ENCODE measurements at regions not wholly inside any gene's neighbourhood (a gene's known extent, or its start where the extent isn't known, plus 50 kb on each side); places are given as distances from the start of the nearest gene placed in this dataset.

DNA sequence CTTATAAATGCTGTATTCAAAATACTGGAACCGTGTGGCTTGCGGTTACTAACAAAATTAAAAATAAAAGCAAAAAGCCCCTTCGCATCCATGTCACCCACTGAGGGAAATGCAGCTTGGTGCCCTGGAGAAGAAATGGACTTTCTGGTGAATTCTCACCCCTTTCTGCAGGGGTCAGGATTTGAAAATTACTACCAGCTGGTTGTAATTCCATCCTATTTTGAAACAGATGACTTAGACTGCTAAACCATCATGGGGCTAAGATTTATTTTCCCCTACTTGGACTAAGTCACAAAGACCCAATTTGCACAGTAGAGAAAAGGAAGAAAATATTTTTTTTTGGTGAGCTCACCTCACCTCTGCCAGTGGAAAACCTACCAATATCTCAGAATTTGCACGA, 111.4 kb upstream of the MYOCD start:
- H3K4ac ChIP-seq (ENCODE audit: low read length), result no peak overlapping the region
- H3K14ac ChIP-seq (ENCODE audit: low read length), result no peak overlapping the region
- H3K9me3 ChIP-seq (replicated peaks in 1 of 2; ENCODE audit: control insufficient read depth in 2 of 2, insufficient read depth in 1 of 2, low read depth in 1 of 2, low read length in 2 of 2), result no peaks in the 10 kb centered on the region
- H2AFZ ChIP-seq (ENCODE audit: low read length), result no peak overlapping the region
- H2BK12ac ChIP-seq (ENCODE audit: low read length), result no peak overlapping the region
- no peak overlapping the region for H3K18ac ChIP-seq (ENCODE audit: low read length)
- no peak overlapping the region for H3K4me3 ChIP-seq (ENCODE audit: low read length in 2 of 2)
- no peak overlapping the region for H2AK5ac ChIP-seq (ENCODE audit: low read depth, low read length)
- H2BK5ac ChIP-seq (ENCODE audit: low read length), result no peak overlapping the region
- H3K4me2 ChIP-seq (ENCODE audit: insufficient read depth, low read length, poor library complexity, severe bottlenecking), result no peak overlapping the region
- no peak overlapping the region for H4K8ac ChIP-seq (ENCODE audit: low read depth, low read length)
- H3K27ac ChIP-seq (replicated peaks; ENCODE audit: low read length), result no peak overlapping the region
- H3K23ac ChIP-seq (ENCODE audit: low read depth, low read length, poor library complexity), result no peak overlapping the region
- no CpG with 5 or more reads among the region's 4 CpGs for WGBS, 2 donors (ENCODE audit: extremely low coverage in 2 of 2, insufficient read length in 2 of 2, insufficient replicate concordance in 1 of 2)
- no peak for DNase-seq (ENCODE audit: low spot score)
- H3K4me1 ChIP-seq (ENCODE audit: control insufficient read depth in 2 of 2, insufficient read depth in 1 of 2, low read depth in 1 of 2, low read length in 2 of 2), result no peaks in the 10 kb centered on the region
- H3K36me3 ChIP-seq (replicated peaks in 1 of 2; ENCODE audit: control insufficient read depth in 2 of 2, insufficient read depth in 2 of 2, low read length in 2 of 2), result no peaks in the 10 kb centered on the region
- peaks cover 0 to 2% (median 0%) of the 10 kb centered on the region in 3 experiments for H3K27me3 ChIP-seq (ENCODE audit: control insufficient read depth in 3 of 3, insufficient read depth in 3 of 3, low read depth in 1 of 3, low read length in 3 of 3)
- no peak overlapping the region for H2BK120ac ChIP-seq (ENCODE audit: low read depth, low read length)
- H3K79me1 ChIP-seq (ENCODE audit: low read depth, low read length), result no peaks in the 10 kb centered on the region
- H4K91ac ChIP-seq (ENCODE audit: low read depth, low read length, poor library complexity), result no peak overlapping the region
- no peak overlapping the region for H3K9ac ChIP-seq (ENCODE audit: low read depth, low read length, poor library complexity)
- H2BK15ac ChIP-seq (ENCODE audit: low read length), result no peak overlapping the region

DNA sequence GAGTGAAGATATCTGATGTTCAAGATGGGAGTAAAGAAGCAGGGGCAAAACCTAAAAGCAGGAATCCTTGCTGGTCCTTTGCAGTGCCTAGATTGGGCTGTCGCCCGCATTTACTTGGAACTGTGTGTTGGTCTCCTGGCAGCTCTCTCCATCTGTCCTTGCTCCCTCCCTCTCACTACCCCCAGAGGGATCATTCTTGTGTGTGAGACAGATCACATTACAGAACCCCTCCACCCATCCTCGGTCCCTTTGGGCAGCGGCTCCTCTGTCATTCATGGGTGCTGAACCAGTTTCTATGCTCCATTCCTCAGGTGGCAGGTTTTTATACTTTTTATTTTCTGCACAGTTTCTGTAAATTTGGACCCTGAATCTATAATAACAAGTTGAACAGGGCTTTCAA, 99.4 kb upstream of the MYOCD start:
- no peaks in the 10 kb centered on the region for H3K79me1 ChIP-seq (ENCODE audit: low read depth, low read length)
- no peak overlapping the region for H2AFZ ChIP-seq (ENCODE audit: low read length)
- no peak overlapping the region for H3K4me2 ChIP-seq (ENCODE audit: insufficient read depth, low read length, poor library complexity, severe bottlenecking)
- H4K8ac ChIP-seq (ENCODE audit: low read depth, low read length), result no peak overlapping the region
- no CpG with 5 or more reads among the region's 4 CpGs for WGBS, 2 donors (ENCODE audit: extremely low coverage in 2 of 2, insufficient read length in 2 of 2, insufficient replicate concordance in 1 of 2)
- H3K18ac ChIP-seq (ENCODE audit: low read length), result no peak overlapping the region
- no peak overlapping the region for H3K14ac ChIP-seq (ENCODE audit: low read length)
- no peak overlapping the region for H4K91ac ChIP-seq (ENCODE audit: low read depth, low read length, poor library complexity)
- H2BK15ac ChIP-seq (ENCODE audit: low read length), result no peak overlapping the region
- H3K27me3 ChIP-seq (ENCODE audit: control insufficient read depth in 3 of 3, insufficient read depth in 3 of 3, low read depth in 1 of 3, low read length in 3 of 3), result no peaks in the 10 kb centered on the region
- no peaks in the 10 kb centered on the region for H3K36me3 ChIP-seq (replicated peaks in 1 of 2; ENCODE audit: control insufficient read depth in 2 of 2, insufficient read depth in 2 of 2, low read length in 2 of 2)
- no peak overlapping the region for H3K4me3 ChIP-seq (ENCODE audit: low read length in 2 of 2)
- no peak overlapping the region for H3K4ac ChIP-seq (ENCODE audit: low read length)
- peaks cover 0 to 4% of the 10 kb centered on the region in 2 donors for H3K4me1 ChIP-seq (ENCODE audit: control insufficient read depth in 2 of 2, insufficient read depth in 1 of 2, low read depth in 1 of 2, low read length in 2 of 2)
- H3K9ac ChIP-seq (ENCODE audit: low read depth, low read length, poor library complexity), result no peak overlapping the region
- no peak overlapping the region for H2BK12ac ChIP-seq (ENCODE audit: low read length)
- H3K27ac ChIP-seq (replicated peaks; ENCODE audit: low read length), result no peak overlapping the region
- DNase-seq (ENCODE audit: low spot score), result no peak
- no peaks in the 10 kb centered on the region for H3K9me3 ChIP-seq (replicated peaks in 1 of 2; ENCODE audit: control insufficient read depth in 2 of 2, insufficient read depth in 1 of 2, low read depth in 1 of 2, low read length in 2 of 2)
- H2AK5ac ChIP-seq (ENCODE audit: low read depth, low read length), result peak overlapping the region; percentile 6
- no peak overlapping the region for H3K23ac ChIP-seq (ENCODE audit: low read depth, low read length, poor library complexity)
- H2BK120ac ChIP-seq (ENCODE audit: low read depth, low read length), result no peak overlapping the region
- H2BK5ac ChIP-seq (ENCODE audit: low read length), result no peak overlapping the region

DNA sequence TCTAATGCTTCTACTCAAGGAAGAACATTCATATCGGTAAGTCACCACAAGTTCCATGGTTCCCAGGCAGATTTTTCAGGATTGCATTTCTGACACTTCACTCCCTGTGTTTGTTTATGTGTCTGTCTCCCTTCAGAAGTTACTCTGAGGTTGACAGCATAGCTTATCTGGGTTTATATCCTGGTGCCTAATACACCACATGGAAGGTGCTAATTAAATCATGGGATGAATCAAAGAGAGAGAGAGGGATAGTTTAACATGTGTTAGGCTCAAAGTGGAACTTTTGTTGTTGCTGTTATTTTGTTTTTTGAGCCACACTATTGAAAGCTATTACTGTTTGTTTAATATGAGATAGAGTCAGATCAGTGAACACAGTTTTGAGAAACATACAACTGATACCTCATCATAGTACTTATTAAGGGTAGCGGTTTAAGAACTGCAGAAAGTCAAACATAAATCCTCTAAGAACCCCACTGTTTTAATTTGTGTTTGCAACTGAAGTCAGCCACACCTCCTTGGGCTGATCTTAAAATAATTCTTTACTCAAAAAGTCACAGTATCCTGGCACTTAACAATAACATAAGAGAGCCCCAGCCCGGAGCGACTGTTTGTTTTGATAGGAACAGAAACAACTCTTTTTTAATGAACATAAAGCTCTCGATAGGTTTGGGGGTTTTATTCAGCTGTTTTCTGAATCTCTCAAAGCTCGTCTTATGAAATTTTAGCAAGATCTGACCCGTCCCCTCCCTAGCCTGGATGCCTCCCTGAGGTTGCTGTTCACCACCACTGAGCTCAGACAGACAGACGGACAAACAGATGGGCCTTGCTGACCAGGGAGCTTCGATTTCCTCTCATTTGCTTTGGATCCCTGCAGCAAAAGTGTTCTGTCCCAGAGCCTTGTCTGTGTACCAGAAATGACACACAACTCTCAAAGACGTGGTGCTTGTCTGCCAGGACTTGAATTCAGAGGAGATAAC, 98.3 kb upstream of the MYOCD start:
- Histone ChIP-seq H4K8ac (ENCODE audit: low read depth, low read length) (no peak overlapping the region), H4K91ac (ENCODE audit: low read depth, low read length, poor library complexity) (no peak overlapping the region)
- no CpG with 5 or more reads among the region's 10 CpGs for WGBS, 2 donors (ENCODE audit: extremely low coverage in 2 of 2, insufficient read length in 2 of 2, insufficient replicate concordance in 1 of 2)

DNA sequence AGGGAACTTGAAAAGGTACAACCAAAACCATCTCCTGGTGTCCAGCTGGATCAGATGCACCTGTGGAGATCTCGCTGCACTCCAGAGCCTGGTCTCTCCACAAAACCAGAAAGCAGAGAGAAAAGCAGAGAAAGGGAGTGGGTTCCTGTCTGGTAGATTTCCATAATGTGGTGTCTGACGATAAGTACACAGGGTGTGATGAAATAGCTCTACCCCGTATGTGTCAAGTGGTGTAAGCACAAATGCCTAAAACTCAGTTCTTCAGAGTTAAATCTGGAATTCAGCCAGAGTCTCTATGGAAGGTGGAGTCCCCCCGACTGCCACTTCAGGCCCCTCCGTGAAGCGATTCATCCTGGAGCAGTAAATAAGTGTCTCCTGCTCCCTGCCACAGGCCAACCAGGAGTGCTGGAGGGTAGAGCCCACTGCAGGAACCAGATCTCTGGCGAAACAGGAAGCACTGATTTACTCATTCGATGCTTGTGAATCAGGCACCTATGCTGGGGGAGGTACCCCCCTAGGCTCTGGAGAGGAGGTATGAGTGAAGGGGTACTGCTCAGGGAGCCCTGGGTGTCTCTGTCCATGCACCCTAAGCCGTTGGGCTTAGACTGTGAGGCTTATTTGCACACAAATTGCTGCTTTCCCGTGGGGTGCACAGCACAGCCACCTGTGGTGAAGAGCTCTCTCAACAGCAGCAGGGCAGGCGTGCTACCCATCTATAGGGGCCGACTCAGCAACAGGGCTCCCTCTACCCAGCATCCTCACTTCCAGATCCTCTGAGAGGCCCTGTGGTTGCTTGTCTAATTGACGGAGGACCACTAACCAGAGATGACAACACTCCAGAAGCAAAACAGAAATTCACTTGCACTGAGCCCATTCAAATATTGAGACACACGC, 97.1 kb upstream of the MYOCD start:
- no peak overlapping the region for H2BK12ac ChIP-seq (ENCODE audit: low read length)
- no peak overlapping the region for H3K27ac ChIP-seq (replicated peaks; ENCODE audit: low read length)
- no peak overlapping the region for H2AK5ac ChIP-seq (ENCODE audit: low read depth, low read length)
- H3K79me1 ChIP-seq (ENCODE audit: low read depth, low read length), result no peaks in the 10 kb centered on the region
- no peak overlapping the region for H2BK5ac ChIP-seq (ENCODE audit: low read length)
- no peak overlapping the region for H3K14ac ChIP-seq (ENCODE audit: low read length)
- DNase-seq (ENCODE audit: low spot score), result no peak
- peak overlapping the region; percentile 38 for H2AFZ ChIP-seq (ENCODE audit: low read length)
- no peak overlapping the region for H3K18ac ChIP-seq (ENCODE audit: low read length)
- WGBS, 2 donors (ENCODE audit: extremely low coverage in 2 of 2, insufficient read length in 2 of 2, insufficient replicate concordance in 1 of 2), result no CpG with 5 or more reads among the region's 14 CpGs
- no peak overlapping the region for H2BK120ac ChIP-seq (ENCODE audit: low read depth, low read length)
- H3K36me3 ChIP-seq (replicated peaks in 1 of 2; ENCODE audit: control insufficient read depth in 2 of 2, insufficient read depth in 2 of 2, low read length in 2 of 2), result no peaks in the 10 kb centered on the region
- peaks cover 0 to 4% of the 10 kb centered on the region in 2 donors for H3K4me1 ChIP-seq (ENCODE audit: control insufficient read depth in 2 of 2, insufficient read depth in 1 of 2, low read depth in 1 of 2, low read length in 2 of 2)
- no peak overlapping the region for H3K4me3 ChIP-seq (ENCODE audit: low read length in 2 of 2)
- no peak overlapping the region for H3K4ac ChIP-seq (ENCODE audit: low read length)
- no peaks in the 10 kb centered on the region for H3K27me3 ChIP-seq (ENCODE audit: control insufficient read depth in 3 of 3, insufficient read depth in 3 of 3, low read depth in 1 of 3, low read length in 3 of 3)
- no peak overlapping the region for H4K91ac ChIP-seq (ENCODE audit: low read depth, low read length, poor library complexity)
- H4K8ac ChIP-seq (ENCODE audit: low read depth, low read length), result no peak overlapping the region
- H2BK15ac ChIP-seq (ENCODE audit: low read length), result no peak overlapping the region
- H3K9ac ChIP-seq (ENCODE audit: low read depth, low read length, poor library complexity), result no peak overlapping the region
- H3K4me2 ChIP-seq (ENCODE audit: insufficient read depth, low read length, poor library complexity, severe bottlenecking), result no peak overlapping the region
- H3K9me3 ChIP-seq (replicated peaks in 1 of 2; ENCODE audit: control insufficient read depth in 2 of 2, insufficient read depth in 1 of 2, low read depth in 1 of 2, low read length in 2 of 2), result no peaks in the 10 kb centered on the region
- H3K23ac ChIP-seq (ENCODE audit: low read depth, low read length, poor library complexity), result no peak overlapping the region

More for the DNA sequence above, 98.3 kb upstream of the MYOCD start:
- Histone ChIP-seq H2BK5ac (ENCODE audit: low read length) (no peak overlapping the region), H3K4me3 (ENCODE audit: low read length in 2 of 2) (no peak overlapping the region), H3K4ac (ENCODE audit: low read length) (no peak overlapping the region), H2BK120ac (ENCODE audit: low read depth, low read length) (no peak overlapping the region), H2BK15ac (ENCODE audit: low read length) (no peak overlapping the region), H3K9ac (ENCODE audit: low read depth, low read length, poor library complexity) (no peak overlapping the region), H3K4me2 (ENCODE audit: insufficient read depth, low read length, poor library complexity, severe bottlenecking) (no peak overlapping the region), H2AK5ac (ENCODE audit: low read depth, low read length) (no peak overlapping the region), H3K18ac (ENCODE audit: low read length) (no peak overlapping the region), H2AFZ (ENCODE audit: low read length) (no peak overlapping the region), H3K36me3 (replicated peaks in 1 of 2; ENCODE audit: control insufficient read depth in 2 of 2, insufficient read depth in 2 of 2, low read length in 2 of 2) (no peaks in the 10 kb centered on the region), H3K9me3 (replicated peaks in 1 of 2; ENCODE audit: control insufficient read depth in 2 of 2, insufficient read depth in 1 of 2, low read depth in 1 of 2, low read length in 2 of 2) (no peaks in the 10 kb centered on the region), H3K23ac (ENCODE audit: low read depth, low read length, poor library complexity) (no peak overlapping the region), H3K4me1 (ENCODE audit: control insufficient read depth in 2 of 2, insufficient read depth in 1 of 2, low read depth in 1 of 2, low read length in 2 of 2) (peaks cover 0 to 4% of the 10 kb centered on the region in 2 donors), H3K27me3 (ENCODE audit: control insufficient read depth in 3 of 3, insufficient read depth in 3 of 3, low read depth in 1 of 3, low read length in 3 of 3) (no peaks in the 10 kb centered on the region), H3K27ac (replicated peaks; ENCODE audit: low read length) (no peak overlapping the region), H3K14ac (ENCODE audit: low read length) (no peak overlapping the region), H3K79me1 (ENCODE audit: low read depth, low read length) (no peaks in the 10 kb centered on the region), H2BK12ac (ENCODE audit: low read length) (no peak overlapping the region)
- DNase-seq (ENCODE audit: low spot score), result no peak
